GM18867 (cell line): ENCODE measurements at regions not wholly inside any gene's neighbourhood (a gene's known extent, or its start where the extent isn't known, plus 50 kb on each side); places are given as distances from the start of the nearest gene placed in this dataset.

Source experiments
- ATAC-seq: cut with Tn5 transposase; IDR thresholded peaks from one replicate; pipeline ENCODE4 v1.9.1; 2021; ENCODE audit warnings: mild to moderate bottlenecking, moderate library complexity; ENCODE audit not compliant: unreplicated experiment

DNA sequence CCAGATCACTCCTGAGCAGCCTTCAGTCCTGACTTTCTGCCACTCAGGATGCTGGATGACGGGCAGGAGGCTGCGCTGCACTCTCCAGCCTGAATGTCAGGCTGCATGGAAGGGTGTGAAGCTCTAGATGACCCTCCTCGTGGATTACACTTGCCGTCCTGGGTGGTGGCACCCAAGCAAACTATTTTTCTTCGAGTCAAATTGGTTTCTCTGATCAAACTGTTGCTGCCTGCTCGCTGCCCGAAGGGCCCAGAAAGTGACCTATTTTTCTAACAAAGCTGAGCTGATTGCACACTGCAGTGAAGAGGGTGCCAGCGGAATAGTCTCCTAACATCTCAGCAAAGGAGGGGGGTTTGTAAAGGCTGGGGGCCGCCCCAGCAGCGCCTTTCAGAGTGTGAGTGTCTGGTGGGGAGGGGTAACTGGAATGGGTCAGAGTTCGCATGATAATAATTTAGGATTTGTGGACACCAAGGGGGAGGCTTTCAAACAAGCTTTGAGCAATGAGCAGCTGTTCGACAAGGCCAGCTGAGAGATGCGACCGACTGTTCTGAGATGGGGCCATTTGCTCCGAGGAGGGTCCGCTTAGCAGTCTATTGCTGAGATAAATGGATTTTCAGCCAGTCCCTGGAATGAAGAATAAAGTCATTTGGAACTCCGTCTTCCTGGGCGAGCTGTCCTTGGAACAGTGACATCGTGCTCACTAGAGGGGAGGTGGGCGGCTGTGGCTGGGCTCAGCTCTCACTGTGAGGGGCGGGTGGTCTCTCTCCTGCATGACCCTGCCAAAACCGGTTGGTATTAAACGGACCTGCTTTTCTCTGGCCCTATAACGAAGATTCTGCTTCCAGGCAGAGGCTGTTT, 537.6 kb downstream of the BRD1 start:
- no peak for ATAC-seq

DNA sequence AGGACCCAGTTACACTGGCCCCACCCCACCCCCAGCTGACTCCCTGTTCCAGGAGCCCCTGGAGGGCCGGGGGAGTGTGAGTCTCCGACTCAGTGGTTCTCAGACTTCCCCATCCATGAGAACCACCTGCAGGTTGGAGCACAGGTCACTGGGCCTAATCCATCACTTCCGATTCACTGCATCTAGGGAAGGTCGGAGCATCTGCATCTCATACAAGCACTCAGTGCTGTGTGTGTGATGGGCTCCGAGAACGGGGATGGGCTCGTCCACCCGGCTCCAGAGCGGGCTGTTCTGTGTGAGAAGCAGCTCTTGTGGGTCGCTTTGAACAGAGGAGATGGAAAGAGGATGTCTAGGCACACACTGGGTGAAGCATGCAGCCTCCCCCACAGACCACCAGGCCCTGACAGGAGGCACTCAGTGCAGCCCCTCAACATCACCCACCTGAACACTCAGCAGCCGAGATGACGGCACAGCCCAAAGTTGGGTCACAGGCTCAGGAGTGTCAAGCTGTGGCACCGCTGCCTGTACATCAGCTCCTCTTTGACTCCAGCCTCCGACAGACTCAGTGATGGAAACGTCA, 541.4 kb downstream of the BRD1 start:
- ATAC-seq = no peak

DNA sequence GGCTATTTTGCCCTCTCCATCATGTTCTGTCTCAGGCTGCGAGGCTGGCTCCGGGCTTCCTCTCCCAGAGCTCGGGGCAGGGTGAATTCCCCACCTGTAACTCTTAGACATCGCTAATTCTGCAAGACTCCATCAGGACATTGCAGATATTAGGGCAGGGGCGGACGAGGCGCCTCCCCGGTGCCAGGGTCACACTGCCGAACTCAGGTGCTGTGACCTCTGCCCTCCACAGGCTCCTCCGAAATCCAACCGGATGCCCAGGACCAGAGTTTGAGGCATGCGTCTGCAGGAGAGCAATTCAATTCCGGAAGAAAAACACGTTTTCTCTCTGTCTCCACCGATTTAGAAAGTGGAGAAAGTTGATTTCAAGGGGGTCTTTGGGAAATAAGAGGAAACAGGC, 542.7 kb downstream of the BRD1 start:
- no peak for ATAC-seq

DNA sequence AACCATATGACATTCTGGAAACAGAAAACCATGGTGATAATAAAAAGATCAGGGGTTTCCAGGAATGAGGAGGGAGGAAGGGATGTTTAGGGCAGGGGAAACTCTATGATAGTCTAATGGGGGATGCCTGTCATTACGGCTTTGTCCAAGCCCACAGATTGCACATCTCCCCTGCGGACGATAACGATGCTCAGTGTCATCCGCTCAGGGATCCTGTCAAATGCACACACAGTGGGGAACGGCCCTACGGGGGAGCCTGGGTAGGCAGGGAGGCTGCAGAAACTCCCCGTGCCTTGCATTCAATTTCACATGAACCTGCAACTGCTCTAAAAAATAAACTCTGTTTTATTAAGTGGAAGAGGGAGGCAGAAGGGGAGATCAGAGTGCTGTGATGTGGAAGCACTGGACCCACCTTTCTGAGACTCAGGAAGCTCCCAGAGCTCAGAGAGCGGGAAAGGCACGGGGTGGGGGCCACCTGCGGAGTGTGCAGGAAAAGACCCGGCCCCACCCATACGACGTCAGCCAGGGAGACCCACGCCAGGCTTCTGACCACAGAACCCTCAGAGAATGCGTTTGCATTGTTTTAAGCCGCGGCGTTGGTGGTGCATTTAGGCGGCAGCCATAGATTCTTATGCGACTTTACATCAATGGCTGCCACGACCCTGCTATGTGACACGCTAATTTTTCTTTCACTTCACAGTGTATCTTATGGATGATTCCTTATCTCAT, 543.5 kb downstream of the BRD1 start:
- no peak for ATAC-seq

DNA sequence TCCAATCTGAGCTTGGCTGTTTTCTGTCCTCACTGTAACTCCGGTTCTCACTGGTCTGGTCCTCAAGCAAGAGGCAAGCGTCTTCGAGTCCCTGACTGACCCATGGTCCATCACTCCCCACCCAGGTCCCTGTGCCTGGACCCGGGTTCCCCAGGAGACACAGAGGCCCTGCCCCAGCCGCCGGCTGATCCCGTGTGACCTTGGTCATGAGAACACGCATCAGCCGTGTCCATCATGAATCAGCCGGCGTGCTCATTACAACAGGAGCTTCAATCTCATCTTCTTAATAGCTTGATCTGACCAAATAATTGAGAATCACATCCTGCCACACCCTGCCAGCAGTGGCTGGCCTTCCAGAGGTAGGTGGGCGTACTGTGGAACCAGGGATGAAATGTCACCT, 545.1 kb downstream of the BRD1 start:
- ATAC-seq = no peak

DNA sequence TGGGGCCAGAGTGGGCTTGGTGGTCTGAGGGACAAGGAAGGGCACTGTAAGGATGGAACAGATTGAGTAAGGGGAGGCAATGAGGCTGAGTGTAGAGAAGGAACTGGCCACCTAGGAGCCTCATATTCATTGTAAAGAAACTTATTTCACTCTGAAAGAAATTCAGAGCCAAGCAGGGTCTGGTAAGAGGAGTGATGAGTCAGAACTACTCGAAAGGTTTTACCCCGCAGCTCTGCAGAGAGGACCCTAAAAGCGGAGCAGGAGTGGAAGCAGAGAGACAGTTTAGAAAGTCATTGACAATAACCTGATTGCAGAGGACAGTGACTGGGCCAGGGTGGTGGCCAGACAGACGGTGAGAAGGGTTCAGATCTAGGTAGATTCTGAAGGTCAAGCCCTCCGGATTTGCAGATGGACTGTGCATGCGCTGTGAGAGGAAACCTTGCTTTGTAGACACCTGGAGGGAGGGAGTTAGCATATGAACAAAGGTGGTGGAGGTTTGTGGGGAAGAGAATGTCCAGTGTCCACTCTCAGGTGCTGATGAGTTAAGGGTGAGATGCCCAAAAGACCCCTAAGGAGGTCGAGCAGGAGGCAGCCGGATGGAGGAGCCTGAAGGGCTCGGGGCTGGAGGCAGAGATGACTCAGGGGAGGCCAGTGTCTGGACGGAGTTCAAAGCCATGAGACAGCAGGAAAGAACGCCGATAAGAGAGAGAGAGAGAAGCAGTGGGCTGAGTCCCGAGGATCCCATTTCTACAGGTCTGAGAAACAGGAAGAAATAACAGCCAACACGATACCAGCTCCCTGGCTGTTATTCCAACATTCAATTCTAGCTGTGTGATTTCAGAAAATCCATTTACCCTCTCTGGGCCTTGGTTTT, 546.0 kb downstream of the BRD1 start:
- ATAC-seq = no peak

DNA sequence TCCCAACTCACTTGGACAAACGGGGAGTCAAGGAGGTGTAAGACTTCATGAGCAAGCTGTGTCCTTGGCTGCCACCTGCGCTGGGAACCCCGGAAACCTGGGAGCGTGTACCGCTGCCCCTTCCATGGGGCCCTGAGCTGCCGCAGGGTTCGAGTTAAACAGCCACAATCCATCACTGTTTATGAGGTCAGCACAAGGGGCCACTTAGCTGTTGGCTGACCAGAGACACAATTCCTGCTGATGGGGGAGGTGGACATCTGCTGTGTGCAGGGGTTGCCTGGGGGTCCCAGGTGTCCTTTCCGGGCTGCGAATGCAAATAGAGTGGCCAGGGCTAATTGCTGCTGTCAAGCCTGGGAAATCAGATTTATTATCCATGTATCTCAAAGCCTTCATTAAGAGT, 549.3 kb downstream of the BRD1 start:
- ATAC-seq = no peak

DNA sequence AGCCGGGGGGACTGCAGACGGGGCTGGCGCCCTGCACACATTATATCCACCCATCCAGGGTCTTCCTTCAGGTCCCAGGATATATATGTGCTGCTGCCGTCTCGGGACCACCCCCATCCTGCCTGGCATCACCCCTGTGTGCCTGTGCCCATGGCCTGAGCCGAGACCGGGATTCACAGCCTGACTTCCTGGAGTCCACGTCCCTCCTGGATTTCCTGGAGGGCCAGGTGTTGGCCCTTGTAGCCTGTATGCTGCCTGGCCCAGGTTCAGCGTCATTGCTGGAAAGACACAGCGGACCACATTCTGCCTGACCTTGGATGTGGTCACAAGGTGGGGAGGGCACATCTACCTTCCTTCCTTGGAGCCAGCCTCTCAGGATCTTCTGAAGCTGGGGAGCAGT, 551.1 kb downstream of the BRD1 start:
- ATAC-seq = no peak

DNA sequence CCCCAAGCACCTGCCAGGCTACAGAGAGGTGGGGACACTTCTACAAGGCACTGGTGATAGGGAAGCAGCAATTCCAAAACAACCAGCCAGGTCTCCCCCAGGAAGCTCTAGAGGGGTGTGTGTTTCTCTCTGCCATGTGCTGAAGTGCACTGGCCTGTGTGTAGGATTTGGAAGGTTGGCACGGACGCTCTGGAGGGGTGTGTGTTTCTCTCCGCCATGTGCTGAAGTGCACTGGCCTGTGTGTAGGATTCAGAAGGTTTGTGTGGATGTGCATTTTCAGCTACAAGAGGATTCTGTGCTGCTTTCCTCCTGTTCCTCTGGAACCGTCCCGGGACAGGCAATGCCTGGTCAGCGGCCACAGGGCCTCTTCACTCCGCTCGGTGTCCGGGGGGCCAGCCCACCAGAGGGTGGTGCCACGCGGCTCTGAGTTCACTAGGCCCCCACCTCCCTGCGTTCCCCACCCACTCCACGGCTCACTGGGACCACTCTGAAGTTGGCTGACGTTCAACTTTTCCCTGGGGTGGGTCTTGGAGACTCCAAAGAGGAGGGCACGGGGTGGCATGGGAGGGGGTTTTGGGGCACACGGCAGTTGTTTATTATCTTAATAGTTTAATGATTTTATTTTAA, 552.8 kb downstream of the BRD1 start:
- ATAC-seq = no peak

DNA sequence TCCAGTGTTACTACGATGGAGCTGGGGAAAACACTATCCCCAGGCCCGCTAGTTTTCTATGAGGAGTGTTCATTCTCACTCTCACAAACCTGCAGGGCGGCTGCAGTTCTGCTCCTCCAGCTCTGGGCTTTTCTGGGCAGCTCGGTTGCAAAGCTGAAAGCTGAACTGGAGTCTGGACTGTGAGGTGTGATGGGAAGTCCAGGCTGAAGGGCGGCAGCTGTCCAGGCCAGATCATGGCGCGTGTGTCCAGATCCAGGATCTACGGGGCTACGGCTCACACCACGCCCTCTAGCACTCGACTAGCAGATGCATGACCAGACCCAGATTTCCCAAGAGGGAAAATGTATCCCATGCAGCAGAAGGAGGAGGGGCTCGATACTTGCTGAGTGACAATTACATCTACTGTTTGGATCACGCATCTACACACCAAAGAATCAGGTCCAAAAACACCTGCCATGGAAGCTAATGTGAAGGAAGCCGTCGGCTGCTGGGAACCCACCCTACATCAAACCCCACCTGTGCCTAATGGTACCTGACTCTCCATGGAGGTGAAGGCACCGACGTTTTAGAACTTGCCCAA, 555.0 kb downstream of the BRD1 start:
- no peak for ATAC-seq

DNA sequence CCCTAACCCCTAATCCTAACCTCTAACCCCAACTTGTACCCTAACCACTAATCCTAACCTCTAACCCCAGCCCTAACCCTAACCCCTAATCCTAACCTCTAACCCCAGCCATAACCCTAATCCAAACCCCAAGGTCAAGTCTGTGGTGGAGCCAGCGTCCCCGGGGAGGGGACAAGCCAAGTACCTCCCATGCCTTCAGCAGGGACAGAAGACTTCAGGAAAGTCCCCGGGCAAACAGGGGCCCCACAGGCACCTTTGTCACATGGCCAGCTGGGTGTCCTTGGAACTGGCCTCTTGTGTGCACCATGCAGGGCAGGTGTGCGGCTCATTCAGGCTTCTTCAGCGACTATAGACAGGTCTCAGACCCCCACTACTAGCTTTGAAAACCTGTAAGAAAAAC, 555.8 kb downstream of the BRD1 start:
- no peak for ATAC-seq

DNA sequence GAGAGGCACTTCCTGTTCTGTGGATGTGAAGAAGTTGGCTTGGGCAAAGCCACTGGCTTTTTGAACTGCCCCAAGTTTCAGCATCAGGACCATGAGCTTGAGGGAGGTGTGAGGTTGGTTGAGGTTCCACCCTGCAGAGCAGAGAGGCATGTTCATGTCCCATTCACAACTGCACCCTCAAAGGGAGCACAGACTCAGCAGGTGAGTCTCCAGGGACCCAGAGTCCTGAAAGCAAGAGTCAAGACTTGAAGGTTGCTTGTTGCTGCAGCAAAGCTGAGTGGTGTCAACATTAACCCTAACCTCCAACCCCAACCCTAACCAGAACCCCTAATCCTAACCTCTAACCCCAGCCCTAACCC, 556.3 kb downstream of the BRD1 start:
- ATAC-seq = no peak

DNA sequence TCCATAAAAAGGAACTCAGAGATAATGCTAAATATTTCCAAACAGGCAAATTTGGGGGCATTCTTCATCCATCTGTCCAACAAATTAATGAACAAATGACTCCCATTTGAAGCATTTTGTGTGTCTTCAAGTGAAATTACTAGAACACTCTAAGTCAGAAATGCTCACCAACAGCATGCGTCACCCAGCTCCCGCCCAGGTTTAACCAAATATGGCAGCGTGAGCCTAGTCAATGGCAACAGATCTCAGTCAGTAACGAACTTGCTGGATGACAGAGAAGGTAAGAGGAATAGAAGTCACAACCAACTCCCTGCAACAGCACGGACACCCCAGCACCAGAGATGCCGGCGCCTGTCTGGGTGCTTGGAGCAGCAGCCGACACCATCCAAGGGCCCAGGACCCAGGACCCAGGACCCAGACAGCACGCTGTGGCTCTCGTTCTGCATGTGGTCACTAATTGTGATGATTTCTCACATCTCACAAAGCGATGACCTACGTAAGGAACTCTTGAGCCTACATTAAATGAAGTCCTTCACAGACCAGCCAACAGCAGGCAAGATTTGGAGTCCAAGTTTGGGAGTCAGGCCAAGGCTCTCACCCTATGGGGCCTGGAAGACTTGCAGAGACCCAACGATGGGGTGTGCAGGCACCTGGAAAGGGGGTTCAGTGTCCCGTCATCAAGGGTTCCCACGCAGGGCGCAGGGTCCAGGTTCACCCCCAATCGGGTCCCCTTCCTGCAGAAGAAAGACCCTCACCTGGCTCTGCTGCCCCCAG, 556.9 kb downstream of the BRD1 start:
- ATAC-seq = no peak

DNA sequence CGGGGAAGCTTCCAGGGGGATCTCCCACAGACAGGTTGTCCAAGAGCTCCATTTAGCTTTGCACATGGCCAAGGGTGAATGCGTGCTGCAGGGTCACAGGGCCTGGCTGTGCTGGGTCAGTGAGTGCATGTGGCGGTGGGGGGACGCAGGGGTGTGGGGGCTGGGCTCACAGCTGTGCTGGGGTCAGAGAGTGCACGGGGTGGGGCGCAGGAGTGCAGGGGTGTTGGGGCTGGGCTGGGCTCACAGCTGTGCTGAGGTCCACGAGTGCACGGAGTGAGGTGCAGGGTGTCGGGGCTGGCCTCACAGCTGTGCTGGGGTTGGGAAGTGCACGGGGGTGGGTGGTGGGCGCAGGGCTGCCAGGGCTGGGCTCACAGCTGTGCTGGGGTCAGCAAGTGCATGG, 557.7 kb downstream of the BRD1 start:
- ATAC-seq = no peak

DNA sequence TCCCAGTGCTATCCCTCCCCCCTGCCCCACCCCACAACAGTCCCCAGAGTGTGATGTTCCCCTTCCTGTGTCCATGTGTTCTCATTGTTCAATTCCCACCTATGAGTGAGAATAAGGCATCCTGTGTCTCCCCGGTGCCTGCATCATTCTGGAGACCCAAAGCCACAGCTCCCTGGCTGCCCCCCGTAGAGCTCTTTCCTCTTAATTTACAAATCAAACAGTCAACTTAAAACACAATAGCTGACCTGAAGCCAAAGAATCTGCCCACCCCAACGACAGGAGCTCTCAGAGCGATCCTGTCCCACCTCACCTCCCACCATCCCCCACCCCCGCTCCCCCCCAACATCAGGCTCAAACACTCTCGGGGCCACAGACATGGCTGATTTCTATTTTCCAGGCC, 558.3 kb downstream of the BRD1 start:
- ATAC-seq = no peak

DNA sequence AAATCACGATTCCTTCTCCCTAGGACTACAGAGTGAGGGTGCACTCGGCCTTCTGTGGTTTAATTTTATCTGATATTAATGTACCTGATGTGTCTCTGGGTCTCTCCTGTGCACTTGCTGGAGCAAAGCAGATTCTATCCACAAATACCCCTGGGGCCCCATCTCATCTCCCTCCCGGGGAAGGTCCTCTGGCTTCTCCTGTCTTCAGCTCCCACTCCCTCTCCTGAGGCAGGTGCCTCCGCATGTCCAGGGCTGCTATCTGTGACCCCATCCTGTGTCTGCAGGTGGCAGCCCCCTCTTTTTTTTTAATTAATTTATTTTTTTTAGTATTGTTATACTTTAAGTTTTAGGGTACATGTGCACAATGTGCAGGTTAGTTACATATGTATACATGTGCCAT, 558.7 kb downstream of the BRD1 start:
- no peak for ATAC-seq

DNA sequence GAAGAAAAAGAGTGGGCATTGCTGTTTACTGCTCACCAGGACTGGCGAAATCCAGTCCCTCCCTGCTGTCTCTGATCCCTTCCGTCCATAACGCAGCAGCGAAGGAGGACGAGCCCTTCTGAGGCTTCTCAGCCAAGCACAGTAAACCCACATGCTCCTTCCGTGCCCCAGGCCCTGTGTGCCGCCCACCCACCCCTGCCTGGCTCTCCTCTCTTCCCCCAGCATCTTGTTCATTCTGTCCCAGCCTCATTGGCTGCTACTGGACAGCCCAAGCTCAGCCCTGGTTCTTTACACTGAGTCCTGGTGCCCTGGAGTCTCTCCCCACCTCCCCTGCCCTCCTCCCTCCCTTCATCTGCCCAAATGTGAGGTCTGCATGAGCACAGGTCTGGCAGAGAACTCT, 559.7 kb downstream of the BRD1 start:
- no peak for ATAC-seq

DNA sequence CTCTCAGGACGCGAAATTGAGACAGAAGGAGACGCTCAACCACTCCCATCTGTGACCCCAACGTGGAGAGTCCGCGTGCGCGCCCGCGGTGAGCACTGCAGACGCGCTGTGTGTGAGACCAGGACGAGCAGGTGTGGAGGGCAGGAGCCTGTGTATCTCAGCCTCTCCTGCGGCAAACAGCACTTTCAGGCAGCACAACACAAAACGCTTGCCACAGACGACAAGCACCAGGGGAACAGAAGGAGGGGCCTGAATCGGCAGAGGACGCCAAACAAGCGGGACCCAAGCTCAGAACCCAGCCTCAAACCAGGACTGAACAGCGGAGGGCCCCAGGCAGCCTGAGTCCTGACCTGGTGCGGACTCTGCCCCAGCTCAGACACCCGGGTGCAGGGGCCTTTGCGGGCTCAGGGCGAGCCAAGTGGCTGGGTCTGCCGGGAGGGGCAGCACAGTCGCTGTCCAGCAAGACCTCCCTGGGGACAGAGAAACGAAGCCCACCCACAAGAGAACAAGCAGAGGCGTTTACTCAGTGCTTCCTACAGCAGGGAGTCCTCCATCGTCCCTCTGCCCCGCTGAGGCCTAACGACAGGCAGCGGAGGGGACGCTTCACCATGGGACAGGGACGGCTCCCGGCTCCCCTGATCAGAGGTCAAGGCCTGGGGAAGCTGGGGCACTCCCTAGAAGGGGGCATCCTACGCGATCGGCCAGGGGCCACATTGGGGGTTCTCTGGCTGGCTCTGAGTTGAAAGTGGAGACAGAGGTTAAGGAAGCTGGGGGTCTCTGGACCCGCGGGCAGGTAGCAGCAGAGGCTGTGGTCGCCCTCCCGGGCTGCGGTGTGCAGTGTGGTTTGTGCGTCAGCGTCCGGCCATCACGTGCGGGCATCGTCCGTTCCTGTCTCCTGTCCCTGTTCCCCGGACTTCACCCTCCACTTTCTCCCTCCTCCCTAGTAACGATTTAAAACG, 560.8 kb downstream of the BRD1 start:
- no peak for ATAC-seq

DNA sequence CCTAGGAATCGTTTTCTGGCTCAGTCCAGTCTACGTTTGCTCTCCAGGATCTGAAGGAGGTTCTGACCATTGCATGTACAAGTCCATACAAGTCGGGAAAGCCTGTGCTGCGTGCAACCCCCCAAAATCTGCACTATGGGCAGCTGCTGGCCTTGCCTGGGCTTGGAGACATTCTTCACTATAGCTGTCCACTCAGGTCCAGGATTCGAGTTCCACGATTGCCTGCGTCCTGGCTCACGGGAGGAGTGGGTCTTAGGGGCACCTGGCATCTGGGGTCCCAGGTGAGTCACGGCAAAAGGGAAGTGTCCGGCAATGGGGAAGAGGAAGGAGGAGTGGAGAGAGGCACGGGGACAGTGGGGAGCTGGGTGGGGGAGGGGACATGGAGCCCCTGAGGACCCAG, 563.0 kb downstream of the BRD1 start:
- ATAC-seq = no peak
